Fibroblast of lung (primary cell): ENCODE measurements at regions not wholly inside any gene's neighbourhood (a gene's known extent, or its start where the extent isn't known, plus 50 kb on each side); places are given as distances from the start of the nearest gene placed in this dataset.

Experiments used
- CTCF ChIP-seq, 2 donors: IDR thresholded peaks in 1 of 2; conservative IDR thresholded peaks in 1 of 2; 1 replicate in 1 of 2; 2 replicates in 1 of 2; pipeline ENCODE4 v1.5.1; 2011 to 2012; ENCODE audit warnings: low read length in 2 of 2, control low read depth in 1 of 2, inconsistent platforms in 1 of 2, low read depth in 1 of 2, mild to moderate bottlenecking in 1 of 2
- EZH2 ChIP-seq: IDR thresholded peaks from 2 replicates; pipeline ENCODE4 v1.5.1; 2012; ENCODE audit warnings: low read length, control low read depth, mild to moderate bottlenecking; ENCODE audit errors: missing control alignments

GRCh38 chr15:38954090-38954489 is 389.5 kb upstream of the RASGRP1 start:
- TF ChIP-seq CTCF (conservative IDR thresholded peaks at IDR 0.05 in 1 of 2, IDR thresholded peaks at IDR 0.05 in 1 of 2; ENCODE audit: low read depth in 1 of 2, low read length in 2 of 2) (no peak), EZH2 (no peak)
